Keratinocyte (primary cell): ENCODE measurements at regions not wholly inside any gene's neighbourhood (a gene's known extent, or its start where the extent isn't known, plus 50 kb on each side); places are given as distances from the start of the nearest gene placed in this dataset.

Experiments
- DNase-seq: peaks from one replicate; pipeline ENCODE4 v3.0.0-alpha.2; 2011; ENCODE audit warnings: low read depth, missing footprints, low spot score
- FAIRE-seq: peaks from 2 replicates; lab custom pipeline; 2011; peaks lifted over from hg19 to GRCh38; lab: Jason Lieb, UNC
- H2AFZ ChIP-seq: 2 replicates; pipeline ENCODE4 v1.6.0; 2012; ENCODE audit warnings: low read length, control low read depth, inconsistent platforms; ENCODE audit not compliant: control insufficient read depth
- H3K27ac ChIP-seq: 2 replicates; pipeline ENCODE4 v1.5.1; 2011; ENCODE audit warnings: low read length; ENCODE audit not compliant: control insufficient read depth, insufficient read depth
- H3K27me3 ChIP-seq: 3 replicates; pipeline ENCODE4 v1.6.0; 2011; ENCODE audit warnings: low read length; ENCODE audit not compliant: control insufficient read depth, insufficient read depth; ENCODE audit errors: extremely low read depth
- H3K36me3 ChIP-seq, 2 experiments: 2 replicates in 1 of 2; 3 replicates in 1 of 2; pipeline ENCODE4 v1.5.1; 2011; ENCODE audit warnings: low read length in 2 of 2, mild to moderate bottlenecking in 1 of 2; ENCODE audit not compliant: control insufficient read depth in 2 of 2, insufficient read depth in 2 of 2; ENCODE audit errors: extremely low read depth in 1 of 2
- H3K4me1 ChIP-seq: 3 replicates; pipeline ENCODE4 v1.5.1; 2011; ENCODE audit warnings: low read length; ENCODE audit not compliant: control insufficient read depth, insufficient read depth; ENCODE audit errors: extremely low read depth
- H3K4me2 ChIP-seq: 3 replicates; pipeline ENCODE4 v1.6.0; 2011; ENCODE audit warnings: low read depth, low read length; ENCODE audit not compliant: control insufficient read depth, insufficient read depth; ENCODE audit errors: extremely low read depth
- H3K4me3 ChIP-seq, 3 experiments: fragments of 200-600 bp in 1 of 3; sonication (generic) in 1 of 3; 2 replicates in 2 of 3; 3 replicates in 1 of 3; pipeline ENCODE4 v1.5.1; 2011 to 2016; ENCODE audit warnings: low read length in 3 of 3, mild to moderate bottlenecking in 3 of 3, control low read depth in 2 of 3, inconsistent platforms in 1 of 3, low read depth in 1 of 3, mixed read lengths in 1 of 3, mixed run types in 1 of 3, moderate library complexity in 1 of 3; ENCODE audit not compliant: control insufficient read depth in 2 of 3, insufficient read depth in 2 of 3; ENCODE audit errors: extremely low read depth in 1 of 3
- H3K79me2 ChIP-seq: 2 replicates; pipeline ENCODE4 v1.6.0; 2012; ENCODE audit warnings: low read length; ENCODE audit not compliant: control insufficient read depth, insufficient read depth
- H3K9ac ChIP-seq: 3 replicates; pipeline ENCODE4 v1.6.0; 2011; ENCODE audit warnings: low read length; ENCODE audit not compliant: control insufficient read depth, insufficient read depth; ENCODE audit errors: extremely low read depth
- H3K9me1 ChIP-seq: 3 replicates; pipeline ENCODE4 v1.6.0; 2011; ENCODE audit warnings: low read length; ENCODE audit not compliant: control insufficient read depth, insufficient read depth; ENCODE audit errors: extremely low read depth
- H3K9me3 ChIP-seq: 2 replicates; pipeline ENCODE4 v1.5.1; 2012; ENCODE audit warnings: low read depth, low read length; ENCODE audit not compliant: control insufficient read depth
- H4K20me1 ChIP-seq: 3 replicates; pipeline ENCODE4 v1.6.0; 2011; ENCODE audit warnings: low read length; ENCODE audit not compliant: control insufficient read depth, insufficient read depth; ENCODE audit errors: extremely low read depth
- CTCF ChIP-seq, 3 experiments: IDR thresholded peaks in 1 of 3; conservative IDR thresholded peaks in 1 of 3; optimal IDR thresholded peaks in 1 of 3; 2 replicates in 2 of 3; 3 replicates in 1 of 3; pipeline versions ENCODE3 to v1.5.1; 2011; ENCODE audit warnings: low read length in 3 of 3, mild to moderate bottlenecking in 3 of 3, moderate library complexity in 2 of 3, control low read depth in 1 of 3, inconsistent platforms in 1 of 3; ENCODE audit not compliant: insufficient read depth in 2 of 3; ENCODE audit errors: extremely low read depth in 1 of 3
- EZH2 ChIP-seq: IDR thresholded peaks from one replicate; pipeline ENCODE4 v1.6.1; 2012; ENCODE audit warnings: inconsistent platforms, mild to moderate bottlenecking, low read length, moderate library complexity
- dilution Hi-C: fragments of 300-500 bp; cut with MboI; formaldehyde crosslinking; loops from one replicate; pipeline ENCODE4 v1.7.0; 2020; ENCODE audit warnings: low sequenced_read_pairs; ENCODE audit not compliant: extremely low pct_ligation_motif_present

GRCh38 chr11:70624598-70624993 is 226.3 kb downstream of the CTTN start:
- H3K9me3 ChIP-seq = no peaks in the 10 kb centered on the region
- no peaks in the 10 kb centered on the region for H3K4me1 ChIP-seq
- H4K20me1 ChIP-seq = no peaks in the 10 kb centered on the region
- H2AFZ ChIP-seq = no peak overlapping the region
- TF ChIP-seq CTCF (optimal IDR thresholded peaks at IDR 0.05 in 1 of 3, IDR thresholded peaks at IDR 0.05 in 1 of 3, conservative IDR thresholded peaks at IDR 0.05 in 1 of 3; ENCODE audit: extremely low read depth in 1 of 3, insufficient read depth in 2 of 3, low read length in 3 of 3) (no peak), EZH2 (no peak)
- FAIRE-seq (no peak), DNase-seq (no peak)
- no peak overlapping the region for H3K4me2 ChIP-seq
- dilution Hi-C loops = no loop called here
- H3K4me3 ChIP-seq = no peak overlapping the region
- no peaks in the 10 kb centered on the region for H3K9me1 ChIP-seq
- H3K36me3 ChIP-seq = no peaks in the 10 kb centered on the region
- H3K9ac ChIP-seq = no peak overlapping the region
- no peaks in the 10 kb centered on the region for H3K27me3 ChIP-seq
- no peak overlapping the region for H3K27ac ChIP-seq
- no peaks in the 10 kb centered on the region for H3K79me2 ChIP-seq

GRCh38 chr11:70625051-70625450 is 226.7 kb downstream of the CTTN start:
- TF ChIP-seq EZH2 = no peak
- no peak for TF ChIP-seq CTCF (optimal IDR thresholded peaks at IDR 0.05 in 1 of 3, IDR thresholded peaks at IDR 0.05 in 1 of 3, conservative IDR thresholded peaks at IDR 0.05 in 1 of 3; ENCODE audit: extremely low read depth in 1 of 3, insufficient read depth in 2 of 3, low read length in 3 of 3)
- FAIRE-seq = no peak
- dilution Hi-C loops = no loop called here

More at GRCh38 chr11:70625051-70625450, 226.7 kb downstream of the CTTN start:
- Histone ChIP-seq H3K36me3 (no peaks in the 10 kb centered on the region), H3K79me2 (no peaks in the 10 kb centered on the region), H3K27me3 (no peaks in the 10 kb centered on the region), H3K4me3 (no peak overlapping the region), H3K9me3 (peaks cover 2% of the 10 kb centered on the region), H3K27ac (no peak overlapping the region), H3K9me1 (no peaks in the 10 kb centered on the region), H4K20me1 (no peaks in the 10 kb centered on the region), H3K4me1 (no peaks in the 10 kb centered on the region), H3K9ac (no peak overlapping the region), H3K4me2 (no peak overlapping the region), H2AFZ (no peak overlapping the region)
- DNase-seq = no peak
